ENCODE measurements at regions not wholly inside any gene's neighbourhood (a gene's known extent, or its start where the extent isn't known, plus 50 kb on each side); places are given as distances from the start of the nearest gene placed in this dataset.

GRCh38 chr6:133796235-133796634 is 92.7 kb upstream of the TCF21 start:
- no peaks in the 10 kb centered on the region for H3K4me1 Mint-ChIP-seq (ENCODE audit: low read depth)
- H3K9me3 Mint-ChIP-seq = peaks cover 4% of the 10 kb centered on the region
- DNase-seq = no peak
- no peak overlapping the region for H3K4me3 Mint-ChIP-seq
- ChIA-PET CTCF (interaction anchor here (1.2 kb wide), 1 partner anchor 42 kb away, joined by 3 read pairs; no protein-coding TSS in a partner anchor), POLR2A (no interaction called here)
- H3K27me3 Mint-ChIP-seq = peaks cover 6% of the 10 kb centered on the region
- H3K27ac Mint-ChIP-seq = no peak overlapping the region
- no peak for TF ChIP-seq CTCF (IDR thresholded peaks at IDR 0.05)
- intact Hi-C loops (cut with micrococcal nuclease) = no loop called here
- no peak for ATAC-seq
- no peaks in the 10 kb centered on the region for H3K36me3 Mint-ChIP-seq (ENCODE audit: low read depth)

- no peak for ATAC-seq
- Mint-ChIP-seq H3K36me3 (ENCODE audit: low read depth) (no peaks in the 10 kb centered on the region), H3K27me3 (peaks cover 12% of the 10 kb centered on the region), H3K4me1 (ENCODE audit: low read depth) (no peaks in the 10 kb centered on the region), H3K9me3 (no peaks in the 10 kb centered on the region), H3K4me3 (no peak overlapping the region), H3K27ac (no peak overlapping the region)
- intact Hi-C loops (cut with micrococcal nuclease) = no loop called here
- no peak for TF ChIP-seq CTCF (IDR thresholded peaks at IDR 0.05)
- ChIA-PET CTCF (no interaction called here), POLR2A (no interaction called here)
- no peak for DNase-seq
Measured at GRCh38 chr6:133799043-133799442, 89.9 kb upstream of the TCF21 start.

DNA sequence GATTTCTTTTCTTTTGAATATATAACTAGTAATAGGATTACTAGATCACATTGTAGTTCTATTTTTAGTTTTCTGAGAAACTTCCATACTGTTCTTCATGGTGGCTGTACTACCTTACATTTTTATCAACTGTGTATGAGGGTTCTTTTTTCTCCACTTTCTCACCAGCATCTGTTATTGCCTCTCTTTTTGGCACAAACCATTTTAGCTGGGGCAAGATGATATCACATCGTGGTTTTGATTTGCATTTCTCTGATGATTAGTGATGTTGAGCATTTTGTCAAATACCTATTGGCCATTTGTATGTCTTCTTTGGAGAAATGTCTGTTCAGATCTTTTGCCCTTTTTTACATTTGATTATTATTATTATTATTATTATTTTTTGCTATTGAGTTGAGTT is 86.1 kb upstream of the TCF21 start:
- Mint-ChIP-seq H3K27ac (no peak overlapping the region), H3K9me3 (no peaks in the 10 kb centered on the region), H3K4me3 (no peak overlapping the region), H3K36me3 (ENCODE audit: low read depth) (no peaks in the 10 kb centered on the region), H3K4me1 (ENCODE audit: low read depth) (no peaks in the 10 kb centered on the region), H3K27me3 (peaks cover 20% of the 10 kb centered on the region)
- ChIA-PET POLR2A (no interaction called here), CTCF (no interaction called here)
- no peak for ATAC-seq
- DNase-seq = no peak
- intact Hi-C loops (cut with micrococcal nuclease) = no loop called here
- TF ChIP-seq CTCF (IDR thresholded peaks at IDR 0.05) = no peak

GRCh38 chr6:133804265-133804664 is 84.6 kb upstream of the TCF21 start:
- DNase-seq (no peak), ATAC-seq (no peak)
- H3K4me3 Mint-ChIP-seq = no peak overlapping the region
- H3K9me3 Mint-ChIP-seq = no peaks in the 10 kb centered on the region
- peaks cover 17% of the 10 kb centered on the region for H3K27me3 Mint-ChIP-seq
- POLR2A ChIA-PET = no interaction called here
- no peaks in the 10 kb centered on the region for H3K36me3 Mint-ChIP-seq (ENCODE audit: low read depth)
- CTCF ChIA-PET = interaction anchor here (1.8 kb wide), 1 partner anchor 12 kb away, joined by 4 read pairs; no protein-coding TSS in a partner anchor
- H3K4me1 Mint-ChIP-seq (ENCODE audit: low read depth) = no peaks in the 10 kb centered on the region
- TF ChIP-seq CTCF (IDR thresholded peaks at IDR 0.05) = no peak
- no peak overlapping the region for H3K27ac Mint-ChIP-seq
- intact Hi-C loops (cut with micrococcal nuclease) = no loop called here

GRCh38 chr6:133805876-133806275 is 83.0 kb upstream of the TCF21 start:
- no peaks in the 10 kb centered on the region for H3K9me3 Mint-ChIP-seq
- intact Hi-C loops (cut with micrococcal nuclease) = no loop called here
- ATAC-seq = no peak
- POLR2A ChIA-PET = no interaction called here
- H3K4me3 Mint-ChIP-seq = no peak overlapping the region
- H3K27ac Mint-ChIP-seq = no peak overlapping the region
- peaks cover 14% of the 10 kb centered on the region for H3K27me3 Mint-ChIP-seq
- no peak for DNase-seq
- TF ChIP-seq CTCF (IDR thresholded peaks at IDR 0.05) = no peak
- CTCF ChIA-PET = interaction anchor here (1.8 kb wide), 1 partner anchor 10 kb away, joined by 4 read pairs; no protein-coding TSS in a partner anchor
- H3K36me3 Mint-ChIP-seq (ENCODE audit: low read depth) = no peaks in the 10 kb centered on the region
- no peaks in the 10 kb centered on the region for H3K4me1 Mint-ChIP-seq (ENCODE audit: low read depth)

Data from activated CD8-positive, alpha-beta T cell treated with anti-CD3 and anti-CD28 coated beads for 36 hours (primary cell).